ENCODE measurements at regions not wholly inside any gene's neighbourhood (a gene's known extent, or its start where the extent isn't known, plus 50 kb on each side); places are given as distances from the start of the nearest gene placed in this dataset.

GRCh38 chr10:30731963-30732362 lies 102.4 kb upstream of the LYZL2 start:
- no peak for TF ChIP-seq CTCF (IDR thresholded peaks at IDR 0.05)
- no peak for TF ChIP-seq EZH2 (IDR thresholded peaks at IDR 0.05)
- no peak for TF ChIP-seq EZH2phosphoT487 (IDR thresholded peaks at IDR 0.05)
